HG03108 (cell line): ENCODE measurements at regions not wholly inside any gene's neighbourhood (a gene's known extent, or its start where the extent isn't known, plus 50 kb on each side); places are given as distances from the start of the nearest gene placed in this dataset.

Experiments
- ATAC-seq: cut with Tn5 transposase; IDR thresholded peaks from one replicate; pipeline ENCODE4 v1.9.1; 2021; ENCODE audit warnings: moderate library complexity; ENCODE audit not compliant: unreplicated experiment

DNA sequence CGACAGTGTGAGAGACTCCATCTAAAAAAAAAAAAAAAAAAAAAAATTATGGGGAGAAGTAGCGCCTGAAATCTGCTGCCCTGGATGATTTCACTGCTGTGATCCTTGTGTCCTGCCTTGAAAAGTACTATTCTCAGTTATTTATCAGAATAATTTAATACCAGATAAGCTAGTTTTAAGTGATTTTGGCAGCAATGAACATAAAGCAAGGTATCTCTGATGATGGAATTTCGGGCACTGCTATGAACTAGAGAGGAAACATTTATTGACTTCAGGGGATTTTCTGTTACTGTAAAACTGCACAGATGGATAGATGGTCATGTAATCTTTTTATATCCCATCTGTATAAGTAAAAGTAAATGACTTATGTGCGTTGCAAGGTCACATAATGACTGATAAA, 619.1 kb upstream of the ANKRD30A start:
- no peak for ATAC-seq

DNA sequence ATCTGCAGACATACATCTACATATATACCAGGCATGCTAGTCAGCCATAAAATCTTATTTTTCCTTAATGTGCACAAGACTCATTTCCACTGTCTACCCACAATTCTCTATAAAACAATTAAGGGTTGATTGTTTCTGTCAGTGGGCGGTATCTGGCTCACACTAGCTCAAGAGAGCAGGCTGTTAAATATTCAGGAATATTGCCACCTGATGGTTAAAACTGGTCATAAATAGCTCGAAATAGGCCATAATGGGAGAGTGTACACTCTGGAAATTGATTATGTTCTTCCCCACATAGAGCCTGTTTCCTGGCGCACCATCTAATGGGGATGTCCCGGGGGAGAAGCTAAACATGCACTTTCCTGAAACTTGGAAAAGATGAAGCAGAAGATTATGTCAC, 620.6 kb upstream of the ANKRD30A start:
- ATAC-seq, result no peak

DNA sequence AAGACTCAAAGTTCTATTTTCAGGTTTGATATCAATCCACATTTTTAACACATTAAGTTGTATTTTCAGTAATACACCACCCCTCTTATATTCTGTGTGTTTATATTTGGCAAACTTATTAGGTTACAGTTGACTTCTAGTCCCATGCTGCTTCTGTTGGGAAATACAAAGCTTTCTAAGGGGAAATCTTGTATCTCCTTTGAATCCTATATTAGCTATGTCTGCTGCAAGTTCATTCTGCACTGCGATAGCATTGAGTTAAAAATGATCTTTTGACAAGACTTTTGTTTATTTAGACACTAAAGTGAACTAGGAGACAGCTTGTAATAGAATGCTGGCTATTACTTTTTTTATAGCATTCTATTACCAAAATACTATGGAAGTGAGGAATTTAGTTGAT, 625.1 kb upstream of the ANKRD30A start:
- ATAC-seq, result no peak

DNA sequence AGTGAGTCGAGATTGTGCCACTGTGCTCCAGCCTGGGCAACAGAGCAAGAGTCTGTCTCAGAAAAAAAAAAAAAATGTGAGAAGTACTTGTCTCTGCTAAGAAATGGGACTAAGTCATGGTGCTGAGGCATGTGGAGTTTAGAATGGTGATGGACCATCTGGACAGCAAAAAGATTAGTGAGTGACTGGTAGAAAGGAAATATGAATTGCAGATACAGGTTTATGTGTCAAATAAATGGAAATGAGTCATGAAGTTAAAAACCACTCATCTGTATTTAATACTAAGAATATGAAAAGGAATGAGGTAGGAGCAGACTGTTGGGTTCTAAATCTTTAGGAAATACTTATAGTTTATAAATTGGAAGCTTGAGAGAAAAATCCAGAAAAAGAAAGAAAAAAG, 625.7 kb upstream of the ANKRD30A start:
- ATAC-seq, result no peak

DNA sequence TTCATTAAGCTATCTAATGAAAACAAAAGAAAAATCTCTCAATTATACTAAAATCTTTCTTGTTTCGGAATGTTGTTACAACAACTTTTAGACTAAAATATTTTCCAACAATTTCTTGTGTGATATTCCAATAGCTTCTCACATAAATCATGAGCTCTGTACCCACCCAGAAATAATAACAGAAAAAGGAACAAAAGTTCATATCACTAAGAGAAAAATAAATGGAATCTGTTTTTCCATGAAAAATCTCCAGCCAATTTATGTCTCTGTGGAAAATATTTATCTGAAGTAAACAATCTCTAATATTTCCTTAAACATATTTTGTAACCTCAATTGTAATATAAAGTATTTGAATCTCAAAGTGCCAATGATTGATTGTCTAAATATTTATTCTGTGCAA, 628.6 kb upstream of the ANKRD30A start:
- no peak for ATAC-seq

DNA sequence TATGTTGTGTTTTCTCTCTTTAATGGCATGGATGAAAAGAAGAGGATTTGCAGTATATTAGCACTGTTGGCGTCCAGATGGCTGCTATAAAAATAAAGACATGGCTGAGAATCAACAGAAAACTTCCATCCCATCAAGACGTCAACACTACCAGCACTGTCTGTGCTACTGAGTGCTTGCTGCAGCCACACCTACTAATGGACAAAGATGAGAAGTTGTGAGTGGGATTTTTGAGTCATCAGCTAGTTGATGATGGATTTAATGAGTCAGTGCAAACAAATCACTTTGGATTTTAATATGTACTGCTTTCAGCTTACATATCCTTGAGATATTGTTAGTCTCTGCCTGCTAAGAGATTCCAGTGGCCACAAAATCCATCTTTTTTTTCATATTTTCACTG, 631.0 kb upstream of the ANKRD30A start:
- ATAC-seq, result no peak

DNA sequence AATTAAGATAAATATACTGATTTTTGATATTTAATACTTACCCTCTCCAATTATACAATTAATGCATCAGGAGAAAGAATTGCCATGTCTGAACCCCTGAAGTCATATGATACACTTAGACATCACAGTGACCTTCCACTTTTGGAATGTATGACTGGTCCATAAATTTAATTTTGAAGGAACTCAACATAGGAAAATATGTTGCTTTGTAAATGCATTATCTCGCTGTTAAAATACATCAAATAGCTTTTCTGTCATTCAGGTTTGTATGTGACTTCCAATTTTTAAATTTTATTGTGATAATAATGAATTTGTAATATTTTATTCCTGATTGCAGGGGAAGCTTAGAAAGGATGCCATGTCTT, 631.9 kb upstream of the ANKRD30A start:
- ATAC-seq, result no peak

DNA sequence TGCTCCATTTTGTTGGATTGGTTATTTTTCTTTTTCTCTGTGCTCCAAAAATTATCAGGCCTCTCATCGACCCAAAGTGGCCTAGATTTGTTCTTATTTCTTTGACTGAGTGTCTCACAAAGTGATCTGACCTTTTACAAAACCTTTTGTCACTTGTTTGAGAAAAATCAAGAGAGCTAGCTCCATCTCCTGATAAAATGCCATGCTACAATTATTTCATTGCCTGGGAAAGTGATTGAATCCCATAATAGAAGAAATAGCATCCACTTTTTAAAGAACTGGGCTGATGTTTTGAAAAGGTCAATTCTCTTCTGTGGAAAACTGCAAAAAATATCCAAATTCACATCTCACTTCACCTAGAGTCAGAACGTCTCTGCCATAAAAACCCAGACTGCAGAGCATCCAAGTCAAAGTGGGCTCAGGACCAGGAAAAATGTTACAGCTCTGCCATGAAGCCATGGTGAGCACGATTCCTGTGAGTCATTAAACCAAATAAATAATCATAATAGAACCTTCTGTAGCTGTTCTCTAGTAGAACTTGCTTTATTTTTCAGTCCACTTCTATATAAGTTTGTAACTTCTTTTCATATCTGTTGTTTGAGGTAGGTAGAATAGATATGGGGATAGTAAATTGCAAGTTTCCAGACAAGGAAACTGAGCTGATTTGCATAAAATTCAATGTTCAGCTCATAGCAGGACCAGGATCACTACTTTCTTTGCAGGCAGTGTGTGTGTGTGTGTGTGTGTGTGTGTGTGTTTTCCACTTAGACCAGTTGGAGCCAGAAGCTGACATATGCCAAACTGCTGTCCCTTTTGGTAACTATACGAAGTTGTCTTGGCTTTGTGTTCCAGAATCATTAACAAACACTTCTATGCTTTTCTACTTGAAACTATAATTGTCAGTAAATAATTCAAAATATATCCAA, 632.5 kb upstream of the ANKRD30A start:
- no peak for ATAC-seq

DNA sequence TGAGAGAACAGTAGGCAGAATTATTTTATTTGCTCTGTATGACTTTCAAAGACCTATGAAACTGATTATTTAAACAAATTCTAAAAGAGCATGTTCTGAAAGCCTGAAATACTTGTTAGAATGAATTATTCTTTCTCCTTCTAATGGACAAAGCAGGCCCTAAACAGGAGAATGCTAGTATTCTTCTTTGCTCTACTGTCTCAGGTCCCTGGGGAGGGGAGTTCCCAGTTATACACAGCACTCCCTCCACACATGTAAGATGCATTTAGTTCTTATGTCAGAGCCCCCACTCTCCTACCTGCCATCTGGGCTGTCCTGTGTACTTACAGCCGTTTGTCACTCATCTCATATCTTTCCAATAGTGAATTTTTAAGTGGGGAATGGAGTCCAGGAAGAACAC, 633.5 kb upstream of the ANKRD30A start:
- ATAC-seq, result no peak

DNA sequence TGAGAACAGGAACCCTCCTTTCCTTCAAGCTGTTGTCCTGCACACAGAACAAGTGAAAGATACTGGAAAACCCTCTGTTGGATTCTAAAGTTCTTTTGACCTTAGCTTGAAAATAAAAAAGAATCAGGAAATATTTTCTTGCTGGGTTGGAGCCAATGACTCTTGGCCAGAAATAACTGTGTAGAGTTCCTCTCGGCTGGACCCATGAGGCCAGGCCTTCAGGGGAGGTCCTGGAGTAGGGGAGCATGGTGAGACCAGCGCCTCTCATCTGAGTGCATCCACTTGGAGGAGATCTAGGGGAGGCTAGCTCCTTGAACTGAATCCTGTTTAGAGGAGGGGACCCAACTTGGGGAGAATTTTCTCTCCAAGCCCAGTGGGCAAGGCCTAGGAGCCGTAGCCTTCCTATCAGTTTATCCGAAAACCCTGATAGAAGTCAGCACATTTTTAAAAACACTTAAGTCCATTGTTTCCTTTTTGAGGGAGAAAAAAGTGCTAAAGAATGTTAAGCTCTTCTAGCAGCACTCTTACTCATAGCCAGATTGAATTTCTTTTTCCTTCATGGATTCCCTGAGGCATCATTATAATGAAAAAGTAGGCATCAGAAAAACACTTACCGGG, 635.7 kb upstream of the ANKRD30A start:
- no peak for ATAC-seq

DNA sequence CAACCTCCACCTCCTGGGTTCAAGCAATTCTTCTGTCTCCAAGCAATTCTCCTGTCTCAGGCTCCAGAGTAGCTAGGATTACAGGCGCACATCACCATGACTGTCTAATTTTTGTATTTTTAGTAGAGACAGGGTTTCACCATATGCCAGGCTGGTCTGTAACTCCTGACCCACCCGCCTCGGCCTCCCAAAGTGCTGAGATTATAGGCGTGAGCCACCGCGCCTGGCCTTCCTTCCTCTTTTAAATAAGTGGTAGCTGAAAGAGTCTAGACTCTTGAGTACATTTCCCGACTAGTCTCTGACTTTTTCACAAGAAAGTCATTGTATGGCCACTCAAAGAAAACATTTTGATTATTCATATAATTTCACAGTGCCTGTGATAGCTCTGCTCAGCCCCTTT, 636.2 kb upstream of the ANKRD30A start:
- ATAC-seq, result no peak

DNA sequence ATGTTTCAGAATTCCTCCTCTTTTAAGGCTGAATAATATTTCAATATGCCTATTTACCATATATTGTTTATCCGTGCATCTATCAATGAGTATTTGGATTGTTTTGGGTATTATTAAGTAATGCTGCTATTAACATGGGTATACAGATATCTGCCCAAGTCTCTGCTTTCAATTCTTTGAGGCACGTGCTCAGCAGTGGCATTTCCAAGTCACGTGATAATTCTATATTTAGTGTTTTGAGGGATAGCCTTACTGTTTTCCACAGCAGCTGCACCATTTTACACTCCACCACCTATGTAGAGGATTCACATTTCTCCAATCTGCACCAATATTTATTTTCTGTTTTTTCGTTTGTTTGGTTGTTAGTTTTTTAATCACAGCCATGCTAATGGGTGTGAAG, 636.8 kb upstream of the ANKRD30A start:
- no peak for ATAC-seq

DNA sequence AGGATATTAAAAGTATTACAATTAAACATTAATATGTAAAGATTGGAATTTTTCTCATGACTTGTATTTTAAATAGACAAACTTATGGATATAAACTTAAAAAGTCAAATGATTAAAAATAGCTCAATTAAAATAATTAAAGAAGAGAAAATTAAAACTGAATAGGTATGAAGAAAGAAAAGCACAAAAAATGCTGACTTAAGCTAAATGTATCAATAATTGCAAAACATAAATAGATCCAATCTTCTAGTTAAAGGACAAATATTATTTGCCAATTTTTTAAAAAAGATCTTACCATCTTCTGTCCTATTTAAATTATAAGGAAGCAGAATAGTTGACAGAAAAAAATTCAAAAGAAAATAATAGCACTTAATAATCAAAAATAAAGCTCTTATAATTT, 646.3 kb upstream of the ANKRD30A start:
- ATAC-seq, result no peak

DNA sequence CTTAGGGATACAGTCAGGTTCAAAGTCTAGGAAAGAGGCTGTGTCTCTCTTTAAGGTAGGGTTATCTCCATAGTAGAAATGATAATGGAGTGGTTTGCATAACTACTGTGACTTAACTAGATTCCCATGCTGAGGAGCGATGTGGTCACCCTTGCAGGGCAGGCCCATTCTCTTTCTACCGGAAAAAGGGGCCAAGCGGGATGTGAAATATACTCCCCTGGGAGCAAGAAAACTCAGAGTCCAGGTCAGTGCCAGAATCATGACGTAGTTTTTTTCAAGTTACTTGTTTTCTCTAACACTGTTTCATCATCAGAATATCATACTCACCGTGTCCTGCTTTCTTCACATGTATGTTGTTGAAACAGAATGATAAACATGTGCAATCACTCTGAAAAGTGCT, 649.0 kb upstream of the ANKRD30A start:
- no peak for ATAC-seq

DNA sequence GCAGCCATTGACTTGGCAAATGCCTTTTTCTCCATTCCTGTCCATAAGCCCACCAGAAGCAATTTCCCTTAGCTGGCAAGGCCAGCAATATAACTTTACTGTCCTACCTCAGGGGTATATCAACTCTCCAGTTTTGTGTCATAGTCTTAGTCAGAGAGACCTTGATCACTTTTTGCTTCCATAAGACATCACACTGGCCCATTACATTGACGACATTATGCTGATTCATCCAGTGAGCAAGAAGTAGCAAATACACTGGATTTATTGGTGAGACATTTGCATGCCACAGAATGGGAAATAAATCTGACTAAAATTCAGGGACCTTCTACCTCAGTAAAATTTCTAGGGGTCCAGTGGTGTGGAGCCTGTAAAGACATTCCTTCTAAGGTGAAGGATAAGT, 649.7 kb upstream of the ANKRD30A start:
- no peak for ATAC-seq

DNA sequence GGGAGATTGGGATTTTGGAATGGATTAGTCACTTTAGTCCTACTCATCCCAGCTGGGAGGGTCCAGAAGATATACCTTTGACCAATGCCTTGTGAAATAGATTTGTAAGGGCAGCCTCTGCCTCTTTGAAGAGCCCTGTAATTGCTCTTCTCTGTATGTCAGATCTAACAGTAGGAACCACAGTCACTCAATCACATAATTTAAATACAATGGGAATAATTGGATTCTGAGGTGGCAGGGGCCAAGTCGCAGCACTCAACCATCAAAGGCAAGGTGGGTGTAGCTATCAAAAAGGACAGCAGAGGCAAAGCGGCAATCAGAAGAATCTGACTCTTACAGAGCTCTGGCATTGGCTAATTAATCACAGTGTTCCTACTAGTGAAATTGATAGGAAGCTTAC, 650.9 kb upstream of the ANKRD30A start:
- no peak for ATAC-seq

DNA sequence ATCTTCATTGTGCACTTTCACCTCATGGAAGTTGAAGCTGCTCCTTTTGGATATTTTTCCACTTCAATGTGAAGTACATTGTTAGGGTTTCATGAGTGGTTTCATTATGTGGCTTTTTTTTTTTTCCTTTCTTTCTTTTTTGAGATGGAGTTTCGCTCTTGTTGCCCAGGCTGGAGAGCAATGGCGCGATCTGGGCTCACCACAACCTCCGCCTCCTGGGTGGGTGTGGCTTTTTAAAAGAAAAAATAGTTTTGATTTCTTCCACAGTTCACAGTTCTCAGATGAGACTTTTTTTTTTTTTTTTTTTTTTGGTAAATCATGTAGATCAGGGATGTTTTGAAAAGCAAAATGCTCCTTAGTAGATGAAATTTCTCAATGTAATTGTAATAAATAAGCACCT, 652.3 kb upstream of the ANKRD30A start:
- no peak for ATAC-seq

DNA sequence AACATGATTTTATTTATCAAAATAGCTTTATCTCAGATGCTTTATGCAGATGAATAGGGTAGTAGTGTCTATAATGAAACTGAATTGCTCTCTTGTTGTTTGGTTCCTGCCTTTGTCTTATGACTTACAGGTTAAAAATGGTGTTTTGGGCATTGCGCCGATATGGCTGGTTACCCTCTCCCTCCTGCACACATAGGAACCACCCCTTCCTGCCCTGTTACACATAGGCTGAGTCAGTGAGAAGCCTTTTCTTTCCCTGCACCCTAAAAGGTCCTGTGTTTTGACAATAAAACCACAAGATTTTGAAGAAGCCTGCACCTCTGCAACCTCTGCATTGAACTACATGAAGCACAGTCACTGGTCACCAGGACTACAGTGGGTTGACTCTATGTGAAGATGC, 655.8 kb upstream of the ANKRD30A start:
- ATAC-seq, result no peak

DNA sequence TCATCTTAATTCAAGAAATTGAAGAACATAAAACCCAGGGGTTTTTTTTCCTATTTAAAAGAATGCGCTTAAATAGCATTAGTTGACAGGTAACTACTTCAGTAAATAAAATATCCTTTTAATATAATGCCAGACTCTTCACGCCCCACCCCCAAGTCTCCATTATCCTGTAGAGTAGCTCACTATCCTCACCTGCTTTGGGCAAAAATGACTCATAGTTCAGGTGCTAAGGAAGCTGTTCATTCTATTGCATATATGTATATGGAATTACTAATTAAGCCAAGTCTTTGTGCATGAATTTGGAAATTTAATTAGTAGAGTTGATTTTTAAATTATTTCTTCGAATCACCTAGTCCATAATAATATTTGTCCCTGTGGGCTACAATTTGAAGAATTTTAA, 656.8 kb upstream of the ANKRD30A start:
- ATAC-seq, result no peak

DNA sequence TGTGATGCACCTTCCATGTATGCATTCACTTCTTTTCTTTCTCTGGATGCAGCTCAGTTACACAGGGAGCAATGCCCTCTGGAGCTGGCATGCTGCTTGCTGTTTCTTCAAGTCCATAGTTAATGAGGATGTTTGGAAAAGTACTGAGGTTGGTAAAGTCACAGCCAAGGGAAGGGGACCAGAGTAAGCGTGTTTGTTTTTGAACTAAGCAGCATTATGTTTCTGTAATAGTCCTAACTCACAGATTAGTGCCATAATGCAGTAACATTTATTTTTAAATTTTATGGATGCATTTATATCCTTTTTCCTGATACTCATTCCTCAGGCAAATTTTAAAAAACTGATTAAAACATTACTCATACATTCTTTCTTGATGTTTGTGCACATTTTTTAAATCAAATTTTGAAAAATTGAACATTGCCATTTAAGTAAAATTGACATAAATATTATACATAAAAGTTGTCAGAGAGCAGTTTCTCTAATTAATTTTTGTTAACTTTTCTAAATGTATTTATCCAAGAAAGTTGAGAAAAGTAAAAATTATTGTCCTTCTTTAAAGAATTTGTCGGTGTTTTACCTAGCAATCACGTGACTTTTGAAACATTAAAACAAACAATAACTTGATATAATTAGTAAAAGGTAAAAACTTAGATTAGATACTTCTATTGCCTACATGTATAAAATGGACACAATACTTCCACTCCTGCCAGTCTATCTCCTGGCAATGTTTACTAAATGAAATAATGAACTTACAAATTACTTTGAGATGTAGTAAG, 659.6 kb upstream of the ANKRD30A start:
- no peak for ATAC-seq

DNA sequence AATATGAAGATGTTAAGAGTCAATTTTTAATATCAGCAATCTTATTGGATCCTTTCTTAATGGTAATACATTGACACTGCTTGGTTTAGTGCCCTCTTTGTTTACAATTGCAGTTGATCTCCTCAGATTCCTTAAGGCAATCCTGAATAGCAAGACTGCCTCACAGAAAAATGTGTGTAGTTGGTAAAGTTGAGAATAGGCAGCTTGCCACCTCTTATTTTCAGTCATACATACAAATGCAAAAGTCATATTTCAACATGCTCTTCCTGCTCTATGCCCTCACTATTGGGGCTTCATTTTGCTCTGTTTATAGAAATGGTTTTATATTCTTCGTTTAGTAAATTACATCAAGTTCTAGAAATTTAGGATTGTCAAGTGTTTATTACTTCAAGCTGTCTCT, 661.1 kb upstream of the ANKRD30A start:
- no peak for ATAC-seq

DNA sequence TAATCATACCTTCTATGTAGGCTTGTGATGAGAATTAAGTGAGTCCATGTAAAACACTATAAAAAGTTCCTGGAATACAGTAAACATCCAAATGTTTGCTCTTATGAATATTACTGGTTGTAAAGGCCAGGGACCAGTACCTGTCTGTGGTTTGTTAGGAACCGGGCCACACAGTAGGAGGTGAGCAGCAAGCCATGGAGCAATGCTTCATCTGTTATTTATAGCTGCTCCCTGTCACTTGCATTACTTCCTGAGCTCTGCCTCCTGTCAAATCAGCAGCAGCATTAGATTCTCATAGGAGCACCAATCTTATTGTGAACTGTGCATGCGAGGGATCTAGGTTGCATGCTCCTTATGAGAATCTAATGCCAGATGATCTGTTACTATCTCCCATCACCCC, 662.0 kb upstream of the ANKRD30A start:
- ATAC-seq, result no peak
